ENCODE measurements at regions not wholly inside any gene's neighbourhood (a gene's known extent, or its start where the extent isn't known, plus 50 kb on each side); places are given as distances from the start of the nearest gene placed in this dataset.
"Not testable (repeated sequence)": the region's sequence is repeated elsewhere in the genome, so short reads cannot be mapped to it uniquely, and the experiment has no call there.

- no peak for TF ChIP-seq CTCF (IDR thresholded peaks at IDR 0.05; ENCODE audit: insufficient read depth, low read depth, low read length, missing control alignments)
- DNase-seq (ENCODE audit: low read depth) = no peak
- H3K4me3 ChIP-seq (ENCODE audit: low read depth, low read length) = no peak overlapping the region
Measured at GRCh38 chr19:30066781-30067759, 125.0 kb downstream of the URI1 start.

GRCh38 chr19:30067956-30068506 lies 126.0 kb downstream of the URI1 start:
- H3K4me3 ChIP-seq (ENCODE audit: low read depth, low read length); DNase-seq (ENCODE audit: low read depth): not testable (repeated sequence)

GRCh38 chr19:30068528-30069395 lies 126.7 kb downstream of the URI1 start:
- DNase-seq (ENCODE audit: low read depth) = no peak
- no peak overlapping the region for H3K4me3 ChIP-seq (ENCODE audit: low read depth, low read length)
- TF ChIP-seq CTCF (IDR thresholded peaks at IDR 0.05; ENCODE audit: insufficient read depth, low read depth, low read length, missing control alignments) = no peak

- TF ChIP-seq CTCF (IDR thresholded peaks at IDR 0.05; ENCODE audit: insufficient read depth, low read depth, low read length, missing control alignments) = no peak
- DNase-seq (ENCODE audit: low read depth) = no peak
Measured at GRCh38 chr19:30069535-30070197, 127.6 kb downstream of the URI1 start.

GRCh38 chr19:30070198-30070967 lies 128.3 kb downstream of the URI1 start:
- no peak for TF ChIP-seq CTCF (IDR thresholded peaks at IDR 0.05; ENCODE audit: insufficient read depth, low read depth, low read length, missing control alignments)
- DNase-seq (ENCODE audit: low read depth) = no peak
- H3K4me3 ChIP-seq (ENCODE audit: low read depth, low read length) = no peak overlapping the region

More at GRCh38 chr19:30069535-30070197, 127.6 kb downstream of the URI1 start:
- H3K4me3 ChIP-seq (ENCODE audit: low read depth, low read length) = no peak overlapping the region

- DNase-seq (ENCODE audit: low read depth) = no peak
Measured at GRCh38 chr19:30070968-30071632, 129.1 kb downstream of the URI1 start.

More at GRCh38 chr19:30070968-30071632, 129.1 kb downstream of the URI1 start:
- H3K4me3 ChIP-seq (ENCODE audit: low read depth, low read length) = no peak overlapping the region
- no peak for TF ChIP-seq CTCF (IDR thresholded peaks at IDR 0.05; ENCODE audit: insufficient read depth, low read depth, low read length, missing control alignments)
